SK-N-MC (cell line): ENCODE measurements at regions not wholly inside any gene's neighbourhood (a gene's known extent, or its start where the extent isn't known, plus 50 kb on each side); places are given as distances from the start of the nearest gene placed in this dataset.

Experiments used
- EZH2 ChIP-seq: fragments of 200-600 bp; sonication (generic); IDR thresholded peaks from one replicate; pipeline ENCODE4 v1.6.1; 2017; ENCODE audit warnings: antibody characterized with exemption
- FOXP2 ChIP-seq: optimal IDR thresholded peaks from 2 replicates; pipeline ENCODE3; 2011; ENCODE audit warnings: mild to moderate bottlenecking, moderate library complexity; ENCODE audit not compliant: insufficient read depth; ENCODE audit errors: extremely low read length, control extremely low read depth
- POLR2AphosphoS5 ChIP-seq: IDR thresholded peaks from 2 replicates; pipeline ENCODE4 v1.6.1; 2012; ENCODE audit warnings: mild to moderate bottlenecking, low read depth, low read length, borderline replicate concordance

- no peak for TF ChIP-seq EZH2
- TF ChIP-seq FOXP2 = no peak
- no peak for TF ChIP-seq POLR2AphosphoS5
Observed at GRCh38 chr12:75630091-75630490, 118.7 kb upstream of the KRR1 start.
